ENCODE measurements at regions not wholly inside any gene's neighbourhood (a gene's known extent, or its start where the extent isn't known, plus 50 kb on each side); places are given as distances from the start of the nearest gene placed in this dataset.

GRCh38 chr22:22364207-22364606 is 119.6 kb downstream of the VPREB1 start (continued):
- TF ChIP-seq CHD7 (IDR thresholded peaks at IDR 0.05; ENCODE audit: insufficient replicate concordance, low read length) (no peak), USF2 (IDR thresholded peaks at IDR 0.05; ENCODE audit: low read length) (no peak)

All from H1 (cell line).